NCI-H1048 (cell line): ENCODE measurements at regions not wholly inside any gene's neighbourhood (a gene's known extent, or its start where the extent isn't known, plus 50 kb on each side); places are given as distances from the start of the nearest gene placed in this dataset.

Experiments used
- DNase-seq: peaks from one replicate; lab custom pipeline; 2025; lab: John Stamatoyannopoulos, UW

DNA sequence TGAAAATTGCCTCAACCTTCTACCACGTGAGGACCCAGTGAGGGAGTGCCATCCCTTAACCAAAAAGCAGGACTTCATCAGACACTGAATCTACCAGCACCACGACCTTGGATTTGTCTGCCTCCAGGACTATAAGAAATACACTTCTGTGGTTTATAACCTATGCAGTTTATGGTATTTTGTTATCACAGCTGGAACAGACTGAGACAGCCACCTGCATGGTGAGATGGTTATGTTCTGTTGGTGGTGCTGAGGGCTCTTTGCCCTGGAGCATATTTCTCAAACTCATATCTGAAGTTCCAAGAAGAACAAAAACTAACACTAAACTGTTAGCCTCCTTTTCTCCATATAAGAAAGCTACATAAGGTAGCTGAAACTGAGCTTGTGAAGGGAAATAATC, 69.8 kb upstream of the RGS18 start:
- DNase-seq = no peak

DNA sequence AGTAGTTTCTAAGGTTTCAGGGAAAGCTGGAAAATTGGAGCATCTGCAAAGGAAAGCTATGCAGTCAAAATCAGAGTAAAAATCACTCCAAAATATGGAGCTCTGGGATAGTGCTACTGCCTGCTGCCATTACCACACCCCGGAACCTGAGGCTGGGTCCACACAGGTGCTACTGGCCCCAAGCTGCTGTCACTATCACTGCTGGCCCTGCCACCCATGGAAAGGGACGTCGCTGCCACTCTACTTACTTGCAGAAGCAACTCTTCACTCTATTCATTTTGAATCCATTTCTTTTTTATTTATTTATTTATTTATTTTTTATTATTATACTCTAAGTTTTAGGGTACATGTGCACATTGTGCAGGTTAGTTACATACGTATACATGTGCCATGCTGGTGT, 60.3 kb upstream of the RGS18 start:
- DNase-seq = no peak

- DNase-seq = no peak
Observed at GRCh38 chr1:192099328-192099727, 58.9 kb upstream of the RGS18 start.

- DNase-seq = no peak
Observed at GRCh38 chr1:192100686-192101468, 57.4 kb upstream of the RGS18 start.

- DNase-seq = no peak
Observed at GRCh38 chr1:192104128-192104527, 54.1 kb upstream of the RGS18 start.

DNA sequence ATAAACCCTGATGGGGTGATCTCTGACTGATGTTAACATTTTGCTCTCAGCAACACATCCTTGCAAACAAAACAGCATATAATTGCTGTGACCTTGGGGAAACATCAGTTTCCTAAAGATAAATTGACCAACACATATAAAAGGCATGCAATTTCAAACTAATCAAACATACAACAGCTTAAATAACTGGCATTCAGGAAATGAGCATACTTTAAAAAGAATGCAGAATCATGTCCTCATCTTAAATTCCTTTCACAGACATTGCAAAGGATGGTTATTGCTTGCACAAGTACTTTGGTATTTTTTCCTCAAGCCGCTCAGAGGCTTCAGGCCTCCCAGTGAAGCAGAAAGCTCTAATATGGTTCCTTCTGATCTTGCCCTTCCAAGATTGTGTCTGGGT, 53.4 kb upstream of the RGS18 start:
- no peak for DNase-seq

DNA sequence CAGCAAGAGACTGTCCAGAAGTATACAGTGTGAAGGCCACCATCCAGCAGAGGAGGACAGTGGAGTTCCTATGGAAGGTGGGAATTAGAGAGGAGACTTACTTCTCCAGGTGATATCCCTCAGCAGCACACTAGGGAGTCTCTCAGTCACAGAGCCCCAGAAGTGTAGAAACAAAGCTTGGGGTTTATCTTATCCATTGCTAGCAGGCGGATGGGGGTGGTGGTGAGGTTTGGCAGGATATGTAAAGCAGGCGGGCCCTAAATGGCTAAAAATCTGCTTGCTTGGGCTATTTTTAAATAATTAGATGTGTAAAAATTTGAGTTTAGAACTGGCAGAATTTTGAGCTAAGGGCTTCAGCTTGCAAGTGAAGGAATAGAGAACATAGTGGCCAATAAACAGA, 50.1 kb upstream of the RGS18 start:
- DNase-seq = no peak
